K562 (cell line): ENCODE measurements at regions not wholly inside any gene's neighbourhood (a gene's known extent, or its start where the extent isn't known, plus 50 kb on each side); places are given as distances from the start of the nearest gene placed in this dataset.

Experiments used
- CXXC5 ChIP-seq: fragments of 250-450 bp; sonication (Bioruptor Pico); IDR thresholded peaks from 2 replicates; pipeline ENCODE4 v1.8.0; 2022; ENCODE audit warnings: inconsistent platforms, mild to moderate bottlenecking, moderate library complexity
- EWSR1 ChIP-seq: fragments of 450-650 bp; IDR thresholded peaks from 2 replicates; pipeline ENCODE4 v1.6.1; 2018; ENCODE audit warnings: borderline replicate concordance, mild to moderate bottlenecking, low read depth, moderate library complexity; ENCODE audit not compliant: partially characterized antibody
- MTA1 ChIP-seq: fragments of 450-650 bp; IDR thresholded peaks from 2 replicates; pipeline ENCODE4 v1.6.1; 2017; ENCODE audit warnings: borderline replicate concordance
- MTA2 ChIP-seq: fragments of 450-650 bp; IDR thresholded peaks from 2 replicates; pipeline ENCODE4 v1.6.1; 2016; ENCODE audit warnings: low read depth
- NR2F6 ChIP-seq: fragments of 450-650 bp; formaldehyde crosslinking; IDR thresholded peaks from 2 replicates; pipeline ENCODE4 v1.4.0; 2020; ENCODE audit warnings: mild to moderate bottlenecking
- YY1 ChIP-seq, 3 experiments: IDR thresholded peaks; 2 replicates each; pipeline ENCODE4 v1.6.1; 2011; ENCODE audit warnings: low read length in 2 of 3, mild to moderate bottlenecking in 2 of 3, moderate library complexity in 2 of 3, borderline replicate concordance in 1 of 3, control low read depth in 1 of 3, low read depth in 1 of 3; ENCODE audit not compliant: insufficient read depth in 3 of 3, insufficient replicate concordance in 2 of 3, control insufficient read depth in 1 of 3, insufficient read length in 1 of 3; ENCODE audit errors: extremely low read depth in 1 of 3
- ZNF407 ChIP-seq: fragments of 450-650 bp; IDR thresholded peaks from 2 replicates; pipeline ENCODE4 v1.6.1; 2016; ENCODE audit warnings: low read depth
- TF ChIP-seq, protein P1 (sequence below): sonication (generic); formaldehyde crosslinking; IDR thresholded peaks from 2 replicates; pipeline ENCODE4 v1.8.1; 2023; ENCODE audit warnings: mild to moderate bottlenecking, missing genetic modification reagents, moderate library complexity
- TF ChIP-seq, protein P2 (sequence below): fragments of 450-650 bp; IDR thresholded peaks from 2 replicates; pipeline ENCODE4 v1.6.1; 2018; ENCODE audit warnings: mild to moderate bottlenecking, low read depth; ENCODE audit not compliant: partially characterized antibody
- TF ChIP-seq, protein P3 (sequence below): fragments of 250-450 bp; sonication (Bioruptor Pico); IDR thresholded peaks from 2 replicates; pipeline ENCODE4 v1.5.0; 2020; ENCODE audit warnings: mild to moderate bottlenecking

DNA sequence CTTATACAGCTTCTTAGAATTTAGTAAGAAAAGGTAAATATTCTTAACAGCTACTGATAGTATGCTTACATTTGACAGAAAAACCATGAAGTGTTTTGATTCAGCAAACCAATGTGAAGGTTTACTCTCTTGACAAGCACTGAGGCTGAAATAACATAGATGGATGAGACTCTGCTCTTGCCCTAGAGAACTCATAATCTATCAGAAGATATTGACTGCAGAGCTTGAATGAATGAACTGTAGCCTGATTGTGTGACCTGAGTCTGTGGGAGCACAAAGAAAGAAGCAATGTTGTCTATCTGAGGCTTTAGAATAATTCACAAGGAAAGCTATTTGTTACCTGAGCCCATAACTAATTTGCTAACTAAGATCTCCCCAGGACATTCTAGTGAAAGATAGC is 1235.3 kb downstream of the OLFM4 start (continued):
- no peak for TF ChIP-seq ZNF407
- TF ChIP-seq MTA2, result no peak
- TF ChIP-seq, protein P1, sequence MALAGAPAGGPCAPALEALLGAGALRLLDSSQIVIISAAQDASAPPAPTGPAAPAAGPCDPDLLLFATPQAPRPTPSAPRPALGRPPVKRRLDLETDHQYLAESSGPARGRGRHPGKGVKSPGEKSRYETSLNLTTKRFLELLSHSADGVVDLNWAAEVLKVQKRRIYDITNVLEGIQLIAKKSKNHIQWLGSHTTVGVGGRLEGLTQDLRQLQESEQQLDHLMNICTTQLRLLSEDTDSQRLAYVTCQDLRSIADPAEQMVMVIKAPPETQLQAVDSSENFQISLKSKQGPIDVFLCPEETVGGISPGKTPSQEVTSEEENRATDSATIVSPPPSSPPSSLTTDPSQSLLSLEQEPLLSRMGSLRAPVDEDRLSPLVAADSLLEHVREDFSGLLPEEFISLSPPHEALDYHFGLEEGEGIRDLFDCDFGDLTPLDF (CRISPR knock-in tag), result no peak
- TF ChIP-seq, protein P2, sequence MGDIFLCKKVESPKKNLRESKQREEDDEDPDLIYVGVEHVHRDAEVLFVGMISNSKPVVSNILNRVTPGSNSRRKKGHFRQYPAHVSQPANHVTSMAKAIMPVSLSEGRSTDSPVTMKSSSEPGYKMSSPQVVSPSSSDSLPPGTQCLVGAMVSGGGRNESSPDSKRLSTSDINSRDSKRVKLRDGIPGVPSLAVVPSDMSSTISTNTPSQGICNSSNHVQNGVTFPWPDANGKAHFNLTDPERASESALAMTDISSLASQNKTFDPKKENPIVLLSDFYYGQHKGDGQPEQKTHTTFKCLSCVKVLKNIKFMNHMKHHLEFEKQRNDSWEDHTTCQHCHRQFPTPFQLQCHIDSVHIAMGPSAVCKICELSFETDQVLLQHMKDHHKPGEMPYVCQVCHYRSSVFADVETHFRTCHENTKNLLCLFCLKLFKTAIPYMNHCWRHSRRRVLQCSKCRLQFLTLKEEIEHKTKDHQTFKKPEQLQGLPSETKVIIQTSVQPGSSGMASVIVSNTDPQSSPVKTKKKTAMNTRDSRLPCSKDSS, result no peak
- TF ChIP-seq EWSR1, result no peak
- TF ChIP-seq CXXC5, result no peak
- no peak for TF ChIP-seq YY1 (IDR thresholded peaks at IDR 0.05; ENCODE audit: borderline replicate concordance in 1 of 3, control insufficient read depth in 1 of 3, extremely low read depth in 1 of 3, insufficient read depth in 3 of 3, insufficient read length in 1 of 3, insufficient replicate concordance in 2 of 3, low read depth in 1 of 3, low read length in 2 of 3)
- TF ChIP-seq NR2F6, result no peak
- no peak for TF ChIP-seq MTA1
- TF ChIP-seq, protein P3, sequence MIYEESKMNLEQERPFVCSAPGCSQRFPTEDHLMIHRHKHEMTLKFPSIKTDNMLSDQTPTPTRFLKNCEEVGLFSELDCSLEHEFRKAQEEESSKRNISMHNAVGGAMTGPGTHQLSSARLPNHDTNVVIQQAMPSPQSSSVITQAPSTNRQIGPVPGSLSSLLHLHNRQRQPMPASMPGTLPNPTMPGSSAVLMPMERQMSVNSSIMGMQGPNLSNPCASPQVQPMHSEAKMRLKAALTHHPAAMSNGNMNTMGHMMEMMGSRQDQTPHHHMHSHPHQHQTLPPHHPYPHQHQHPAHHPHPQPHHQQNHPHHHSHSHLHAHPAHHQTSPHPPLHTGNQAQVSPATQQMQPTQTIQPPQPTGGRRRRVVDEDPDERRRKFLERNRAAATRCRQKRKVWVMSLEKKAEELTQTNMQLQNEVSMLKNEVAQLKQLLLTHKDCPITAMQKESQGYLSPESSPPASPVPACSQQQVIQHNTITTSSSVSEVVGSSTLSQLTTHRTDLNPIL (CRISPR knock-in tag), result no peak
- TF ChIP-seq, all 486 proteins: peak for 0
